ENCODE measurements at regions not wholly inside any gene's neighbourhood (a gene's known extent, or its start where the extent isn't known, plus 50 kb on each side); places are given as distances from the start of the nearest gene placed in this dataset.
"Not testable (repeated sequence)": the region's sequence is repeated elsewhere in the genome, so short reads cannot be mapped to it uniquely, and the experiment has no call there.

GRCh38 chr2:164014791-164015190 lies 279.0 kb upstream of the FIGN start:
- DNase-seq: no peak

- DNase-seq: peak; percentile 82
Observed at GRCh38 chr2:164014068-164014731, 278.4 kb upstream of the FIGN start.

GRCh38 chr2:164012581-164012980 lies 276.8 kb upstream of the FIGN start:
- DNase-seq: no peak

- peak; percentile 50 for DNase-seq
Observed at GRCh38 chr2:164009756-164010337, 274.0 kb upstream of the FIGN start.

- no peak for DNase-seq
Observed at GRCh38 chr2:164008752-164009151, 272.9 kb upstream of the FIGN start.

- no peak for DNase-seq
Observed at GRCh38 chr2:164006704-164007103, 270.9 kb upstream of the FIGN start.

- DNase-seq: no peak
Observed at GRCh38 chr2:164000176-164000575, 264.4 kb upstream of the FIGN start.

GRCh38 chr2:163997466-163997865 lies 261.7 kb upstream of the FIGN start:
- no peak for DNase-seq

GRCh38 chr2:163990541-163990940 lies 254.7 kb upstream of the FIGN start:
- DNase-seq: no peak

GRCh38 chr2:163990101-163990500 lies 254.3 kb upstream of the FIGN start:
- DNase-seq: no peak

GRCh38 chr2:163987175-163987940 lies 251.6 kb upstream of the FIGN start:
- DNase-seq: no peak

- DNase-seq: no peak
Observed at GRCh38 chr2:163984986-163985385, 249.2 kb upstream of the FIGN start.

GRCh38 chr2:163983911-163984310 lies 248.1 kb upstream of the FIGN start:
- DNase-seq: no peak

GRCh38 chr2:163982938-163983337 lies 247.1 kb upstream of the FIGN start:
- DNase-seq: no peak

- no peak for DNase-seq
Observed at GRCh38 chr2:163974766-163975165, 239.0 kb upstream of the FIGN start.

- no peak for DNase-seq
Observed at GRCh38 chr2:163970058-163970813, 234.4 kb upstream of the FIGN start.

- not testable (repeated sequence) for DNase-seq
Observed at GRCh38 chr2:163964278-163964677, 228.5 kb upstream of the FIGN start.

- DNase-seq: no peak
Observed at GRCh38 chr2:163953390-163953907, 217.6 kb upstream of the FIGN start.

- DNase-seq: no peak
Observed at GRCh38 chr2:163951312-163951711, 215.5 kb upstream of the FIGN start.

GRCh38 chr2:163949693-163950092 lies 213.9 kb upstream of the FIGN start:
- DNase-seq: no peak

- no peak for DNase-seq
Observed at GRCh38 chr2:163944347-163944737, 208.5 kb upstream of the FIGN start.

- DNase-seq: peak; percentile 78
Observed at GRCh38 chr2:163943403-163944346, 207.9 kb upstream of the FIGN start.
